CD4-positive, alpha-beta T cell treated with Interleukin-4 for 4 hours (primary cell): ENCODE measurements at regions not wholly inside any gene's neighbourhood (a gene's known extent, or its start where the extent isn't known, plus 50 kb on each side); places are given as distances from the start of the nearest gene placed in this dataset.
"Not testable (repeated sequence)": the region's sequence is repeated elsewhere in the genome, so short reads cannot be mapped to it uniquely, and the experiment has no call there.

Experiments
- DNase-seq: peaks from one replicate; pipeline ENCODE4 v3.0.0-alpha.2; 2020

- no peak for DNase-seq
Observed at GRCh38 chr9:31336841-31337240, 1047.6 kb upstream of the ACO1 start.

- peak; percentile 90 for DNase-seq
Observed at GRCh38 chr9:31347082-31347617, 1037.3 kb upstream of the ACO1 start.

- DNase-seq = no peak
Observed at GRCh38 chr9:31355159-31355882, 1029.1 kb upstream of the ACO1 start.

GRCh38 chr9:31355965-31356364, 1028.5 kb upstream of the ACO1 start:
- DNase-seq = no peak

GRCh38 chr9:31359071-31359470, 1025.4 kb upstream of the ACO1 start:
- DNase-seq = no peak

- DNase-seq = no peak
Observed at GRCh38 chr9:31364171-31364570, 1020.3 kb upstream of the ACO1 start.

DNA sequence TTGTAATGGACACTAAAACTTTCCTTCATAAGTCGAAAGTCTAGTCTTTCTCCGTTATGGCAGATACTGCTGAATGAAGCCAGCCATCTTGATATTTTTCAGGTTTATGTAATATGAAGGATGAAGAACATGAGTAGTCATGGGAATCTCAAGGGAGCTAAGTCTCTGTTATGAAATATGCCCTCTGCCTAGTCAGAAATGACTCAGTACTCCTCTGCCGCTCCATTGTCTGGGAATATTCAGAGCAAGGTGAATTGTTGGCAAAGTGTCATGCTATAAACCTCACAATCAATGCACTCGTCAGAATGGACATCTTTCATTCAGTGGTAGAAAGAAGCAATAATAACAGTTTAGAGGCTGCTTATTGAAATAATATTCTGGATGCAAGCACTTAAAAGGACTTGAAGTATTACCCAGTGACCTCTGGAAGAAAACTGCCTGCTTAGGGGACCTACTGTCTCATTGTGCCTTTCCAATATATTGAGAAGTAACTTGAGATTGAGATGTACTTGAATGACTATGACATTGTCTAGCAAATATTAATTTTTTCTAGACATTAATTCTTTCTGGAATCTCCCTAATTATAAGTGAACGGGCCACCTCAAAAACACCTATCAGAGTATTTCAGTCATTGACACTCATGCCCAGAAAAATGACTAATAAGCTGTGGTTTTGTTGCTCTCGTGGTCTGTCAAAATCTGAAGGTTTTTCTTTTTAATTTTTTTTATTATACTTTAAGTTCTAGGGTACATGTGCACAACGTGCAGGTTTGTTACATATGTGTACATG, 1011.5 kb upstream of the ACO1 start:
- no peak for DNase-seq

- DNase-seq = no peak
Observed at GRCh38 chr9:31377358-31377757, 1007.1 kb upstream of the ACO1 start.

DNA sequence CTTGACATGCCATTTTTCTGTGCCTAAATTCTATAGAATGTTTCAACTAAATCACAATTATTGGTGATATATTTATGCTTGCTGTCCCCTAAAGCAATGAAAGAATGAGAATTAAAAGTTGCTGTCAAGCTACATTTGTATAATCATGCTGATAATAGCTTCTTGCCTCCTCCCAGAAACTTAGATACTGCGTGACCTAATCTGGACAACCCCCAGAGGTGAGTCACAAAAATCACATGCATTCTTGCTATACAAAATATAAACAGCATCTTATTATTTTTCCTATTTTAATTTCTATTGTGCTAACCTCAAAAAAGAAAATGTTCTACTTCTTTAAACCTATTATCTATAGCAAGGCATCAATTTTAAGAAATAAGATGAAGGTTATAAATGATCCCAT, 995.8 kb upstream of the ACO1 start:
- no peak for DNase-seq

GRCh38 chr9:31389075-31389474, 995.4 kb upstream of the ACO1 start:
- no peak for DNase-seq

GRCh38 chr9:31390403-31391025, 993.9 kb upstream of the ACO1 start:
- peak; percentile 2 for DNase-seq

DNA sequence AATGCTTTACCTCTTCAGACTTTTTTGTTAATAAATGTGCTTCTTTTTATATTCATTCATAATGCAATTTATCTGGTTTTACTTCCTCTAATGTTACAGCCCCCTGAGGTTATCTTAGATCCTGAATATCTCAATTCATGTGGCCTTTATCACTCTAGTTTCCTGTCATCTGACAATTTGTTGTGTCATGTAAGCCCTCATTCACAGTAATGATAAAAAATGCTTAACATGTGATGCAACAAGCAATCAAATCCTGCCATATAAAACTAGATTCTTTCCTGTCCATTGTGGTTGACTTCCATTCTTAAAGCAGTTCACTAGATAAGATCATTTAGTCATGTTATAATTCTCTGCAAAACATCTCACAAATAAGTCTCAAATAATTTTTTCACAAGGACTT, 991.2 kb upstream of the ACO1 start:
- DNase-seq = no peak

- DNase-seq = no peak
Observed at GRCh38 chr9:31394015-31394473, 990.4 kb upstream of the ACO1 start.

DNA sequence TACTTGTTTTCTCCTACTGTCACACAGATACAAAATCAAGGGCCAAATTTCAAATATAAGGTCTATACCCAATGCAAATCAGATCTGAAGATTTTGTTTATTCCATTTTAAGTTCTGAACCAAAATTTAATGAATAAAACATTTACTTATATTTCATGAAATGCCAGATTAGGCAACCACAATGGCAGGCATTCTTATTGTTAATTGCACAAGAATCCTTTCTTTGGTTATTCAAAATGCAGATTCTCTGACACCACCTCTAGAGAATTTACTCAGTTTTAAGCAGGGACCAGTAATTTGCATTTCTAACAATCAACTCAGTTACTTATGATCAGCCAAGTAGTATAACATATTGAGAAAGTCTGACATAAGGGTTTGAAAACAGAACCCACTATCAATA, 972.4 kb upstream of the ACO1 start:
- DNase-seq = no peak

GRCh38 chr9:31415164-31415563, 969.3 kb upstream of the ACO1 start:
- DNase-seq = no peak

DNA sequence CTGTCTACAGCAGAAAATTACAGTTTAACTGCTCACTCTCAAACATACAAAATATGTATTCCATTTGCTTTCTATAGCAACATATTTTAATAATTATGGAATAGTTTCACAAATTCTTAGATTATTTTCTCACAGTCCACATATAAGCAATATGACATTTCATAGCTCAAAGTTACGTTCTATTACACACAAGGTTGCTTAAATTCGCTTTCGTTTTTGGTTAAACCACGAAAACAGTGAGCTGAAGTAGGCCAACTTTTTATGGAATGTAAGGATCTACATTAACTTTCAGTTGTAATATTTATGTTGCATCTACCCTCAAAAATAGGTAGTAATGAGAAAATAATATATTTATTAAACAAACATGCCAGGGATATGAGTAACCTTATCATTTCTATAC, 966.0 kb upstream of the ACO1 start:
- DNase-seq = no peak

GRCh38 chr9:31443630-31444457, 940.6 kb upstream of the ACO1 start:
- DNase-seq = not testable (repeated sequence)

- no peak for DNase-seq
Observed at GRCh38 chr9:31445357-31445756, 939.1 kb upstream of the ACO1 start.

DNA sequence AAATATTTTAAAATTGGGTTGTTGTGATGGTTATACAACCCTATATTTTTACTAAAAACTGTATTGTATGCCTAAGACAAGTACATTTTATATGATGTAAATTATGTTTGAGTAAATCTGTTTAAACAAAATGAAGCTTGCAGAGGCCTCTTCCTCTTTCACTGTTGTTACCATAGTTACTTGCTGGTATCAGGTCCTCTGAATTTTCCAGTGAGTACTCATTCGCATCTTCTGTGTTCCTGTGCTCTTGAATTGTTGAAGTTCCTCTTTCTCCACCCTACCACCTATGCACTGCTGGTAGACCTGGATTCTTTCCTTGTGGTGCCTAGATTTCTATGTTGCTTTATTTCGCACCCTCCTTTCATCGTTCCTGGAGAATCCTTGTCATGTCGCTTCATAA, 938.5 kb upstream of the ACO1 start:
- no peak for DNase-seq

DNA sequence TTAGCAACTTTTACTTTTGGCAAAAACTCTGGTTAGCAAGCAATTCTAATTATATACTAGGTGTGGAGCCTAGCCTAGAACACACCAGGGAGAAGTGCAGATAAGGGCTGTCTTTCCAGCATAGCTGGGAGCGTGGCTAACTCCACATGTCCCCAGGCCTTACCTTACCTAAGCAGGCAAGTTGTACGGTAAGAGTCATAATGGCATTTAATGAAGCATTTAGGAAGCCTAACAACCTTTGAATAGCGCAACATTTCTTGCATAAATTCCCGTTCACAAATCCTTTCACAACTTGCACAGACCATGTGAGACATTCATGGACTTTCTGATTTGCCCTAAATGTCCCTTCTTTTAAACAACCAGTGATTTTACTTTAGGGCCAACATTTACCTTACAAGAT, 917.4 kb upstream of the ACO1 start:
- DNase-seq = no peak

GRCh38 chr9:31470051-31470450, 914.4 kb upstream of the ACO1 start:
- DNase-seq = no peak

DNA sequence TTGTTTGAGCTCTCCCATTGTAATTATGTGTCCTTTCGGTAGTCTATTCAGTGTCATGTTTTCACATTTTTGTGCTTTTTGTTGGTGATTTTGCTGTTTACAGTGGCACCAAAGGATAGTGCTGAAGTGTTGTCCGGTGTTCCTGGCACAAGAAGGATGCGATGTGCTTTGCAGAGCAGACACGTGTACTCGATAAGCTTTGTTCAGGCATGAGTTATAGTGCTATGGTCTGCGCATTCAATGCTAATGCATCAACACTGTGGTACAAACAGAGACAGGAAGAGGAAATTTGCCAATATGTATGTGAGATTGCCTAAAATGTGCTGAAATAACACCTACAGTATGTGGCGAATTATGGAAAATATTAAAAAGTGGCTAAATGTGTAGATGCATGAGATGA, 913.4 kb upstream of the ACO1 start:
- no peak for DNase-seq

- no peak for DNase-seq
Observed at GRCh38 chr9:31486630-31487029, 897.8 kb upstream of the ACO1 start.
